Panc1 (cell line): ENCODE measurements at regions not wholly inside any gene's neighbourhood (a gene's known extent, or its start where the extent isn't known, plus 50 kb on each side); places are given as distances from the start of the nearest gene placed in this dataset.
"Not testable (repeated sequence)": the region's sequence is repeated elsewhere in the genome, so short reads cannot be mapped to it uniquely, and the experiment has no call there.

Experiments
- POLR2AphosphoS5 ChIP-seq: IDR thresholded peaks from 2 replicates; pipeline ENCODE4 v1.6.1; 2012; ENCODE audit warnings: mild to moderate bottlenecking, low read depth, low read length, moderate library complexity
- SIN3A ChIP-seq: IDR thresholded peaks from 2 replicates; pipeline ENCODE4 v1.6.1; 2012; ENCODE audit warnings: low read depth, mild to moderate bottlenecking, low read length, moderate library complexity, borderline replicate concordance; ENCODE audit not compliant: insufficient read depth
- TF ChIP-seq, protein P1 (sequence below): fragments of 450-650 bp; IDR thresholded peaks from 2 replicates; pipeline ENCODE4 v1.5.1; 2017; ENCODE audit warnings: mild to moderate bottlenecking

DNA sequence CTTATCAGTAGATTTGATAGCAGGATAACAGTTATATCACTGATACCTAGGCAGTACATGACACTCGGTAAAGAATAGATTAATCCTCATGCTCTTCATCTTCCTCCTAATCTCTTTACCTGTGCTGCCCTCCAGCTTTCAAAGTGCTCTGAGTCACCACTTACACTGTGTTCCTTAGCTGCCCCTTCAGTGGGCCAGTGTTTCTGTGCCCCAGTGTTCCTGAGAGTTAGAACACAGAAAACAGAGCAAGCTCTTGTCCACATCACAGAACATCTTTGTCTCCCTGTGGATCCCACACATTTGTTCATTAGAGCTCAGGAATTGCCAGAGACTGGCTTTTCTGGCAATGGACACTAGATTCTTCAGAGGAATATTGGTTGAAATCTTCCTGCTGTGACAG lies 51.1 kb upstream of the XKR3 start:
- TF ChIP-seq, protein P1, sequence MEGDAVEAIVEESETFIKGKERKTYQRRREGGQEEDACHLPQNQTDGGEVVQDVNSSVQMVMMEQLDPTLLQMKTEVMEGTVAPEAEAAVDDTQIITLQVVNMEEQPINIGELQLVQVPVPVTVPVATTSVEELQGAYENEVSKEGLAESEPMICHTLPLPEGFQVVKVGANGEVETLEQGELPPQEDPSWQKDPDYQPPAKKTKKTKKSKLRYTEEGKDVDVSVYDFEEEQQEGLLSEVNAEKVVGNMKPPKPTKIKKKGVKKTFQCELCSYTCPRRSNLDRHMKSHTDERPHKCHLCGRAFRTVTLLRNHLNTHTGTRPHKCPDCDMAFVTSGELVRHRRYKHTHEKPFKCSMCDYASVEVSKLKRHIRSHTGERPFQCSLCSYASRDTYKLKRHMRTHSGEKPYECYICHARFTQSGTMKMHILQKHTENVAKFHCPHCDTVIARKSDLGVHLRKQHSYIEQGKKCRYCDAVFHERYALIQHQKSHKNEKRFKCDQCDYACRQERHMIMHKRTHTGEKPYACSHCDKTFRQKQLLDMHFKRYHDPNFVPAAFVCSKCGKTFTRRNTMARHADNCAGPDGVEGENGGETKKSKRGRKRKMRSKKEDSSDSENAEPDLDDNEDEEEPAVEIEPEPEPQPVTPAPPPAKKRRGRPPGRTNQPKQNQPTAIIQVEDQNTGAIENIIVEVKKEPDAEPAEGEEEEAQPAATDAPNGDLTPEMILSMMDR, result not testable (repeated sequence)
- not testable (repeated sequence) for TF ChIP-seq POLR2AphosphoS5, SIN3A
